Epithelial cell of esophagus (primary cell): ENCODE measurements at regions not wholly inside any gene's neighbourhood (a gene's known extent, or its start where the extent isn't known, plus 50 kb on each side); places are given as distances from the start of the nearest gene placed in this dataset.

ENCODE experiments used
- DNase-seq: peaks from one replicate; pipeline ENCODE4 v3.0.0; 2010; ENCODE audit warnings: low read depth
- H3K4me3 ChIP-seq: 2 replicates; pipeline ENCODE4 v1.5.1; 2011; ENCODE audit warnings: mild to moderate bottlenecking, low read length, control low read depth
- TF ChIP-seq, protein P1 (sequence below): IDR thresholded peaks from 2 replicates; pipeline ENCODE4 v1.5.1; 2011; ENCODE audit warnings: low read depth, mild to moderate bottlenecking, low read length, control low read depth, inconsistent platforms; ENCODE audit not compliant: insufficient read depth; ENCODE audit errors: missing control alignments

DNA sequence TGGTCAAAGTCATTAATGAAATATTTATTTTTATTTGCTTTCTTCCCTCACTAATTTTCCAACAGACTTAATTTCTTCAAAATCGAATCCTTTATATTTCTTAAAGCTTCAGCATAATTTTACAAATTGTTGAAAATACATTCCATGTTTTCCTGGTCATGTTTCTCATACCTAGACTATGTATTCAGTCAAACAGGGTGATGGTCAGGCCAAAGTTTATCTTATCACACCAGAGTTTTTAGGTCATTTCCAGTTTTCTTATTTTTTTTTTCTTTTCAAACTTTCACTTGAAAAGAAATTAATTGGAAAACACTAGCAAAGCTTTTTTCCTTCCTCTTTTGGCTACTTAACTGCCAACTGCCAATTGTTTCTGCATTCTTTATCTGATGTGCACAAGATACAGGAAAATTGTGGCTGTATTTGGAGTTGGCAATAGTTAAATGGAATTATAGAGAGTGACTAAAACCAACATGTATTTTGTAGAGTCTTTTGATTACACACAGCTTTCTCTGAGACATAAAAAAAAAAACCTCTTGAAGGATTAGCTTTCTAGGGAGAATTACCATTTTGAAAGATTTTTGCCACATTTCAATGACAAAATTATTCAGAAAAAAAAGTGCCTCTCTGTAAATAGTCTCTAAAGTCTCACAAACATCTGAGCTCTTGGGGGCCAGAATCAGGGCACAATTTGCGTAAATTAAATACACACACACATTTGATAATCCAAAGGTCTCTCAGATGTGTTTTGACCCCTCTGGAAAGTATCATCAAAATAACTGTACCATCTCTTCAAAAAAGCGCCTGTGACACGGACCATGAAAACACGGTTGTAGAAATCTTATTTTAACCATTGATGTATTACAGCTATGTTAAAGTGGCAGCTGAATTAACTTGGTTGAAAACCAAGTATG is 603.2 kb upstream of the KCNMB2 start:
- no peak for DNase-seq
- no peak overlapping the region for H3K4me3 ChIP-seq
- TF ChIP-seq, protein P1, sequence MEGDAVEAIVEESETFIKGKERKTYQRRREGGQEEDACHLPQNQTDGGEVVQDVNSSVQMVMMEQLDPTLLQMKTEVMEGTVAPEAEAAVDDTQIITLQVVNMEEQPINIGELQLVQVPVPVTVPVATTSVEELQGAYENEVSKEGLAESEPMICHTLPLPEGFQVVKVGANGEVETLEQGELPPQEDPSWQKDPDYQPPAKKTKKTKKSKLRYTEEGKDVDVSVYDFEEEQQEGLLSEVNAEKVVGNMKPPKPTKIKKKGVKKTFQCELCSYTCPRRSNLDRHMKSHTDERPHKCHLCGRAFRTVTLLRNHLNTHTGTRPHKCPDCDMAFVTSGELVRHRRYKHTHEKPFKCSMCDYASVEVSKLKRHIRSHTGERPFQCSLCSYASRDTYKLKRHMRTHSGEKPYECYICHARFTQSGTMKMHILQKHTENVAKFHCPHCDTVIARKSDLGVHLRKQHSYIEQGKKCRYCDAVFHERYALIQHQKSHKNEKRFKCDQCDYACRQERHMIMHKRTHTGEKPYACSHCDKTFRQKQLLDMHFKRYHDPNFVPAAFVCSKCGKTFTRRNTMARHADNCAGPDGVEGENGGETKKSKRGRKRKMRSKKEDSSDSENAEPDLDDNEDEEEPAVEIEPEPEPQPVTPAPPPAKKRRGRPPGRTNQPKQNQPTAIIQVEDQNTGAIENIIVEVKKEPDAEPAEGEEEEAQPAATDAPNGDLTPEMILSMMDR, result no peak

DNA sequence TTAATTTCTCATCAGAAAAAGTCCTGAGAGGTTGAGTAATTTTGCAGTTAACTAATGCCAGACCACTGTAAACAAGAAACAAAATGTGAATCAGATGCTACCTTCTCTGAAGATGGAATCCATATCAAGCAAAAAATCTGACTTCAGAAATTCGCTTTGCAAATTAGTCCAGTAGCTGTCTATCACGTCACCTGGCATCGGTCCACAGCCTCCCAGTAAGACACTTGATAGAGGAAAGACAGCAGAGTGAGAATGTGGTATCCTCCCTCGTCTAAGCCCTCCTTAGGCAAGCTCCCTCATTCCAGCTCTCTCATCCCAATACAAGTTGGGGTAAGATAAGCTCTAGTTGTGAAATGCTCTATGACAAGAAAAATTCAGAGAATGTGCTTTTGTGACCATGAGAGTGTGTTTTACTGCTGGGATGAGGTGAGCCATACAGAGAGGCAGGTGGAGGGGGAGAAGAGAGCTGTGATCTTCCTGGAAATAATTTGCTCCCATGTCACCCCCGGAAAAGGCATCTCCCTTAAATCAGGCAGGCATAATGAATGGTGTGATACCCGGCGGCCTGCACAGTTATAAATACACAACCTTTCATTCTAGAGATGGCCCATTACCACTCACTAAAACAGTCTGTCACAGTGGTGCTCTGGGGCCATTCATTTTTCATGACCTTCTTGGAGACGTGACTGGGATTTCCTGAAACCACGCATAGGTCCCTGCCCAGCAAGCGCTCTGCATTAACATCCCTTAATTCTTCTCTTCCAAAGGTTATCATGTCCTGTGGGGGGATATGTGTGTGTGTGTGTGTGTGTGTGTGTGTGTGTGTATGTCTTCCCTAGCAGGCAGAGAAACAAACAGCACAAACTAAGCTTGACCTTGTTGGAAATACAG is 602.0 kb upstream of the KCNMB2 start:
- TF ChIP-seq, protein P1, result no peak
- H3K4me3 ChIP-seq, result no peak overlapping the region
- no peak for DNase-seq

DNA sequence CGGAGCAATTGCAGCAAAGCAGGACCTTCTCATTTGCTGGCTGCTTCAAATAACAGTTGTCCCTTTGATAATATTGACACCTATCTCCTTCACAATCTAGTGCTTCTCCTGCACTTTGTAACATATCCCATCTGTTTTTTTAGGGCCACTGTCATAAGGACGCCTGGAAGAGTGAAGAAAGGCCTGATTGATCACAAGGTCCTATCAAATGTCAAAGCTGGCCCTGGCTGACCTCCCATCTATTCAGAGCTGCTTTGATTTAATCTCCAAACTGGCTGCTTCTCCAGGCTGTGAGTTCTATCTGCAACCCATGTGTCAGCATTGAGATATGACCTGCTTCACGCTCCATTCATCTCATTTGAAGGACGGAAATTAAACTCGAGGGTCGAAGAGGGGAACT is 601.2 kb upstream of the KCNMB2 start:
- H3K4me3 ChIP-seq, result no peak overlapping the region
- TF ChIP-seq, protein P1, result no peak
- DNase-seq, result no peak

DNA sequence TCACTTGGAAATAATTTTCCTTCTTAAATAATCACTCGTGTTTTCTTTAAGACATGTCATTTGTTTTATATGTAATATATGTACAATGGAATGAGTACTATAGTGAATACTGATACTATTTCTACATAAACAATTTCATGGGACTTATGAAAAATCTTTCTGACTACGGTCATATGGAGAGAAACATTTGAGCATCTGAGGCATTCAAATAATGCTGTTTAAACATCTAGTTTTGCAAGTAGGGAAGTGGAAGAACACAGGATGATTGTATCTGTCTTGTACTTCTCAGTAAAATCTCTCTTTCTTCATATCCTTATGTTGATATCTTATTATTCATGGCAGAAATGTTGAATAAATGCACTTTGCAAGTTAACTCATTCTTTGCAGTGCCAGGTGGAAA is 599.5 kb upstream of the KCNMB2 start:
- H3K4me3 ChIP-seq, result no peak overlapping the region
- TF ChIP-seq, protein P1, result no peak
- DNase-seq, result no peak

DNA sequence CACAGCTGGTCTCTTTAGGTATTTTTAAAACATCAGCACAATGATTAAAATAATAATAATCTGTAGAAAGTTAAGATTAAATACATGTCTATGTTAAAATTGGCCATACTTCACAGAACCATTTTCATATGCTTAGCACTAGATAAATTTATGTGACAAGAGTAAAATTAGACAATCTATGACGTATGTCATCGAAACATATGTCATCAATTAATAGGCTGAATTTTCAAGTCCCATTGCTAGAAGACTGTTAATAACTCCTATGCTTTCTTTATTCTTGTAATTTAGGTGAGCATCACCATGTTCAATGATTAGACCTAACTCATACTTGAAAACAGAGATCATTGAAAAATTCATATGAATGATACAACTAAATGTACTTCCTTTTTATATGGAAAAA is 593.3 kb upstream of the KCNMB2 start:
- DNase-seq, result no peak
- no peak overlapping the region for H3K4me3 ChIP-seq
- TF ChIP-seq, protein P1, result no peak

DNA sequence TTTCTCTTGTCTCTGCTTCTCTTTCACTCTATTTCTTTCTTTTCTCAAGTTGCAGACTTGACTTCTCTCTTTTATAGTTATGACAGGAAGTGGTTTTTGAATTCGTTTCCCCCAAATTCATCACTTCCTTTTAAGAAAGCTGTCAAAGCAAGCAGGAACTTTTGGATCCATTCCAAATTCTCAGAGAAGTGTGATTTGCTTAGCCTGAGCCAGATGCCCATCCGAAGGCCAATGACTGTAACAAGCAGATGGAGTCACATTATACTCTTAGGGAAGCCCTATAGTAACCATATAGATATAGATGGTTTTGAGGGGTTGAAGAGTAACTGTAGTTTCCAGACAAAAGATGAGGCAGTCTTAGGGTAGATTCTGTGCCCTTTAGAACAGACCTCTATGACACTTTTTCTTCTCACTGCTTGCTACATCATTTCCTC is 592.0 kb upstream of the KCNMB2 start:
- TF ChIP-seq, protein P1, result no peak
- DNase-seq, result no peak
- no peak overlapping the region for H3K4me3 ChIP-seq
